Esophagus muscularis mucosa (tissue), 4 donors: ENCODE measurements at regions not wholly inside any gene's neighbourhood (a gene's known extent, or its start where the extent isn't known, plus 50 kb on each side); places are given as distances from the start of the nearest gene placed in this dataset.

Experiments
- DNase-seq: peaks from one replicate; pipeline ENCODE4 v3.0.0-alpha.2; 2017; ENCODE audit errors: extremely low spot score
- H3K27ac ChIP-seq, 4 donors: fragments of 200-600 bp; sonication (generic); replicated peaks in 1 of 4; 1 replicate in 3 of 4; 2 replicates in 1 of 4; pipeline ENCODE4 v1.5.1; 2016 to 2019; ENCODE audit warnings: mild to moderate bottlenecking in 1 of 4
- H3K27me3 ChIP-seq, 4 donors: fragments of 200-600 bp; sonication (generic); one replicate each; pipeline versions ENCODE4 v1.5.1 to v1.6.0; 2016 to 2019
- H3K36me3 ChIP-seq, 4 donors: fragments of 200-600 bp; sonication (generic); one replicate each; pipeline ENCODE4 v1.5.1; 2016 to 2019
- H3K4me1 ChIP-seq, 4 donors: fragments of 200-600 bp; sonication (generic); one replicate each; pipeline ENCODE4 v1.5.1; 2016 to 2019
- H3K4me3 ChIP-seq, 4 donors: fragments of 200-600 bp; sonication (generic); 1 replicate in 2 of 4; 2 replicates in 2 of 4; pipeline ENCODE4 v1.5.1; 2016 to 2019; ENCODE audit warnings: mild to moderate bottlenecking in 4 of 4, moderate library complexity in 1 of 4
- H3K9me3 ChIP-seq, 4 donors: fragments of 200-600 bp; sonication (generic); 1 replicate in 3 of 4; 2 replicates in 1 of 4; pipeline ENCODE4 v1.5.1; 2016 to 2019
- EP300 ChIP-seq: sonication (generic); formaldehyde crosslinking; IDR thresholded peaks from one replicate; pipeline ENCODE4 v1.6.1; 2017; ENCODE audit warnings: antibody characterized with exemption
- POLR2A ChIP-seq: fragments of 450-650 bp; IDR thresholded peaks from one replicate; pipeline ENCODE4 v1.6.1; 2017; ENCODE audit warnings: antibody characterized with exemption, moderate library complexity, mild to moderate bottlenecking, low read depth
- POLR2AphosphoS5 ChIP-seq, 2 donors: sonication (generic); formaldehyde crosslinking; IDR thresholded peaks; one replicate each; pipeline ENCODE4 v1.6.1; 2017; ENCODE audit warnings: antibody characterized with exemption in 2 of 2
- WGBS: methylation state at CpG from one replicate; pipeline ENCODE4 v1.1.5; 2018; 5-methylcytosine and 5-hydroxymethylcytosine counted together
- intact Hi-C: fragments of 100-400 bp; cut with DNase I; formaldehyde crosslinking; loops from one replicate; pipeline ENCODE4 v1.15.1; 2023
- TF ChIP-seq, protein P1 (sequence below), 3 experiments: fragments of 200-600 bp in 2 of 3; fragments of 450-650 bp in 1 of 3; sonication (generic) in 2 of 3; IDR thresholded peaks; one replicate each; pipeline ENCODE4 v1.5.1; 2017 to 2019; ENCODE audit warnings: antibody characterized with exemption in 3 of 3, mild to moderate bottlenecking in 2 of 3, moderate library complexity in 1 of 3

DNA sequence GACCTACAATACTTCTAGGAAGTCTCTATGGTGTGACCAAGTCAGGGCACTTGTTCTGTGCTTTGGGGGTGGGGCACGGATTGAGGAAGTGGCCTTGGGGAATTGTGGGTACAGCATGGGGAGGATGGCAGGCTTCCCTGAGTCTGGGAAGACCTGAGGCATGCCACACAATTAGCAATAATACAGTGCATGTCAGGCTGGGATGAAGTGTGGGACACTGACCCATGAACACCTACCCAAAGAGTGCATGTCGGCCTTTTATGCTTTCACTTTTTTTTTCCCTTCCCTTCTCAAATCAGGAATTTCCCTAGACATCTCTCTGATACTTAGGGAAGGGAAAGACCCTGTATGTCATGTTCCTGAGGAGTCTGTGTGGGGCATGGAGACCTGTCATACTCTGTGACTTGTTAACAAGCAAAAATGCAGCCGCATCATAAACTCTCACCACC, 146.4 kb downstream of the PALM2AKAP2 start:
- DNase-seq: no peak
- TF ChIP-seq, protein P1, sequence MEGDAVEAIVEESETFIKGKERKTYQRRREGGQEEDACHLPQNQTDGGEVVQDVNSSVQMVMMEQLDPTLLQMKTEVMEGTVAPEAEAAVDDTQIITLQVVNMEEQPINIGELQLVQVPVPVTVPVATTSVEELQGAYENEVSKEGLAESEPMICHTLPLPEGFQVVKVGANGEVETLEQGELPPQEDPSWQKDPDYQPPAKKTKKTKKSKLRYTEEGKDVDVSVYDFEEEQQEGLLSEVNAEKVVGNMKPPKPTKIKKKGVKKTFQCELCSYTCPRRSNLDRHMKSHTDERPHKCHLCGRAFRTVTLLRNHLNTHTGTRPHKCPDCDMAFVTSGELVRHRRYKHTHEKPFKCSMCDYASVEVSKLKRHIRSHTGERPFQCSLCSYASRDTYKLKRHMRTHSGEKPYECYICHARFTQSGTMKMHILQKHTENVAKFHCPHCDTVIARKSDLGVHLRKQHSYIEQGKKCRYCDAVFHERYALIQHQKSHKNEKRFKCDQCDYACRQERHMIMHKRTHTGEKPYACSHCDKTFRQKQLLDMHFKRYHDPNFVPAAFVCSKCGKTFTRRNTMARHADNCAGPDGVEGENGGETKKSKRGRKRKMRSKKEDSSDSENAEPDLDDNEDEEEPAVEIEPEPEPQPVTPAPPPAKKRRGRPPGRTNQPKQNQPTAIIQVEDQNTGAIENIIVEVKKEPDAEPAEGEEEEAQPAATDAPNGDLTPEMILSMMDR (IDR thresholded peaks at IDR 0.05): no peak
- TF ChIP-seq POLR2A: no peak
- intact Hi-C loops: no loop called here
- WGBS: 84% methylated on average over 3 of the region's 3 CpGs
- Histone ChIP-seq H3K36me3 (peaks cover 0 to 6% (median 0%) of the 10 kb centered on the region in 4 donors), H3K4me3 (no peak overlapping the region), H3K27ac (no peak overlapping the region), H3K9me3 (no peaks in the 10 kb centered on the region), H3K4me1 (peaks cover 0 to 10% (median 5%) of the 10 kb centered on the region in 4 donors), H3K27me3 (no peaks in the 10 kb centered on the region)

DNA sequence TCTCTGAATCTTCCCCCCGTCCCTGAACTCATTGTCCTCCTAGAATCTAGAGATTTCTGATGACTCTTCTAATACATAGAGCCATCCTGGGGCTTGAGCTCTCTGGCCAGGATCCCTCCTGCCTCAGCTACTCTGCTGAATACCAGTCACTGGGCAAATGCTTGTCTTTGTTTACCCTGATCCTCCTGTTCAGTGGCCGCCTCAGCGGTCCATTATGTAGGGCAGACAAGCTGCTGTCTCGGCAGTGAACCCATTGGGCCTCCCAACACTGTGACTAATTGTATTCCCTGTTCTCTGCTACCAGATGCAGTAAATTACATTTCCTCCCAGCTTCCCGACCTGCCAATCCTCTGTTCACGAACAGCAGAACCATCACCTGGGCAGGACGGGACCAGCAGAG, 151.6 kb downstream of the PALM2AKAP2 start:
- no peak for DNase-seq
- Histone ChIP-seq H3K27me3 (no peaks in the 10 kb centered on the region), H3K4me1 (no peaks in the 10 kb centered on the region), H3K4me3 (no peak overlapping the region), H3K27ac (no peak overlapping the region), H3K36me3 (no peaks in the 10 kb centered on the region), H3K9me3 (no peaks in the 10 kb centered on the region)
- TF ChIP-seq POLR2A (no peak), EP300 (no peak)
- intact Hi-C loops: no loop called here
- WGBS: 91% methylated on average over 7 of the region's 7 CpGs

DNA sequence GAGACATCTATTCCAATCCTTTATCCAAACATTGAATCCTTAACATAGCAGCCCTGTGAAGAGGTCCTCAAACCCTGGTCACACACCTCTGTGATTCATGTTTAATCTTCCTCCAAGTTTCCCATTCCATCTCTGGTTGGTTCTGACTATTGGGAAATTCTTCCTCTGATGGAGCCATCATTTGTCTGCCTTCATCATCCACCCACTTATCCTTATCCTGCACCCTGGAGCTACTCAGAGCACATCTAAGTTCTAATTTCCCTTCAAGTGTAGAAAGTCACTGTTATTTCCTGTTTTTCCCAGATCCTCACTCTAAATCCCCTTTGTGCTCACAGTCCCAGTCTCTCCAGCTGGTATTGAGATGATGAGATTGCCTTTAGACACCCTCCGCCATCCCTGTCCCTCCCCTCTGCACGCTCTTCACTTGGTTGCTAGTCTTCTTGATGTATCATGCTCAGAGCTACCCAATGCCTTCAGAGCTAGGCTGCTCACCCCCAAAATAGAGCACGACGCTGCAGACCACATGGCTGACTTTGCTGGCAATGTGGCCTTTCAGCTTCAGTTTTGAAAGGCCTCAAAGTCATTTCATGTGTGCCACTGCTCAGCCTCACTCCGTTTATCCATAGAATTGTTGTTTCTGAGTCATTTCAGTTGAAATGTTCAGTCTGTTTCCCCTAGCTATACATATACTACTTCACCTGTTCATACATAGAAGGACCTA, 154.3 kb downstream of the PALM2AKAP2 start:
- Histone ChIP-seq H3K27me3 (no peaks in the 10 kb centered on the region), H3K4me1 (no peaks in the 10 kb centered on the region), H3K36me3 (no peaks in the 10 kb centered on the region), H3K27ac (no peak overlapping the region), H3K4me3 (no peak overlapping the region), H3K9me3 (no peaks in the 10 kb centered on the region)
- intact Hi-C loops: no loop called here
- TF ChIP-seq POLR2A (no peak), POLR2AphosphoS5 (IDR thresholded peaks at IDR 0.05) (no peak), EP300 (no peak)
- TF ChIP-seq, protein P1 (IDR thresholded peaks at IDR 0.05): no peak
- WGBS: 89% methylated on average over 5 of the region's 5 CpGs
- no peak for DNase-seq

DNA sequence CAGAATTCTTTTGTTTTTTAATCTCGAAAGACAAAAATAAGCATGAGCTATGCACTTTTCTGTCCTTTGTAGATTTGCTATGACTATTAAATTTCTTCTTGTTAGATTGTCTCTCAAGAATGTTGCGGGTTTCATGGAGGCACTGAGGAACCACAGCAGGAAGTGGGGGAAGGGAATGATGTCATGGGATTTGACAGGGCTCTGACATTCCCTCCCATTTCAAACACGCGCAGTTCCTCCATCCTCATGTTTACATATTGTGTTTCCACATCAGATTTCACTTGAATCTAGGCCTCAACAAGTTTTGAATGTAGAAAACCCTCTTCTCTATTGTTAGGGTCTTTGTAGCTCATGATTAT, 154.8 kb downstream of the PALM2AKAP2 start:
- Histone ChIP-seq H3K27me3 (no peaks in the 10 kb centered on the region), H3K27ac (no peak overlapping the region), H3K36me3 (no peaks in the 10 kb centered on the region), H3K9me3 (no peaks in the 10 kb centered on the region), H3K4me1 (no peaks in the 10 kb centered on the region), H3K4me3 (no peak overlapping the region)
- TF ChIP-seq POLR2AphosphoS5 (IDR thresholded peaks at IDR 0.05): no peak
- no peak for TF ChIP-seq EP300
- TF ChIP-seq, protein P1 (IDR thresholded peaks at IDR 0.05): no peak
- TF ChIP-seq POLR2A: no peak
- WGBS: 84% methylated on average over 4 of the region's 4 CpGs
- no peak for DNase-seq
- intact Hi-C loops: no loop called here

DNA sequence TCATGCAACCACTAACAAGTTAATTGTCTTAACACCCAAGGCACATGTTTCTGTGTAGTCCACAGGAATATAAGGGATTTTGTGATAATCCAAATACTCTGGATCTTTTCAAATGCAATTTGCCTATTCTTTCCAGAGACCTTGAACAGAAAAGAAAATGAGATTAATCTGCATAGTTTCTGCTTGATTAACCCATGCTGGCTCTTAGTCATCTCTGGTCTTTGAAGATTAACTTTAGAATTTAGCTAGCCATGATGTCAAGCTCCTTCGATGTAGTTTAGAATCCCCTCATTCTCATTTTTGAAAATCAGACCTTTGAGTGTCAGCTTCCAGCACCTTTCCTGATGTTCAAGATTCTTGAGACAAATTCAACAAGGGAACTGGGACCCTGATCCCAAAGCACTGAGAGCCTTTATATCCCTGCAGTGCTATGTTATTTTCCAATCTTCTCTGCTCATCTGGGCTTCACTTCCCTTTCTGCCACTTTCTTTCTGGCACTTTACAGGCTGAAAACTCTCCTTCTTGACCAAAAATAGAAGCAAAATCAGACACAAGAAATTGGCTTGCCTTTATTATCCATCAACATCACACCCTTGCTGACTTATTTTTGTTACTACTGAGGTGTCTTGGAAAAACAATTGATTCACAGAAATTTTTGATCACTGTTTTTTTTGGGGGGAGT, 155.5 kb downstream of the PALM2AKAP2 start:
- intact Hi-C loops: no loop called here
- 82% methylated on average over 1 of the region's 1 CpG for WGBS

More for the DNA sequence above, 155.5 kb downstream of the PALM2AKAP2 start:
- Histone ChIP-seq H3K27me3 (no peaks in the 10 kb centered on the region), H3K27ac (no peak overlapping the region), H3K9me3 (no peaks in the 10 kb centered on the region), H3K36me3 (no peaks in the 10 kb centered on the region), H3K4me1 (no peaks in the 10 kb centered on the region), H3K4me3 (no peak overlapping the region)
- TF ChIP-seq POLR2A: no peak
- no peak for TF ChIP-seq EP300
- TF ChIP-seq, protein P1 (IDR thresholded peaks at IDR 0.05): no peak
- no peak for TF ChIP-seq POLR2AphosphoS5 (IDR thresholded peaks at IDR 0.05)
- DNase-seq: no peak
